GM23338 (cell line): ENCODE measurements at regions not wholly inside any gene's neighbourhood (a gene's known extent, or its start where the extent isn't known, plus 50 kb on each side); places are given as distances from the start of the nearest gene placed in this dataset.

Experiments
- ATAC-seq: fragments of 200-7000 bp; cut with Tn5 transposase; 3 replicates; pipeline ENCODE4 v1.9.1; 2020
- DNase-seq: peaks from one replicate; pipeline ENCODE4 v3.0.0-alpha.2; 2015; ENCODE audit warnings: low spot score
- H2AFZ ChIP-seq: fragments of 200-600 bp; sonication (generic); 2 replicates; pipeline ENCODE4 v1.8.0; 2016; ENCODE audit warnings: antibody characterized with exemption, mild to moderate bottlenecking, moderate library complexity
- H3F3A ChIP-seq: fragments of 200-600 bp; sonication (generic); replicated peaks from 2 replicates; pipeline ENCODE4 v1.8.0; 2017; ENCODE audit warnings: antibody characterized with exemption, mixed run types, low read depth
- H3K27ac ChIP-seq: fragments of 200-600 bp; sonication (generic); 2 replicates; pipeline ENCODE4 v1.6.1; 2016; ENCODE audit warnings: low read depth
- H3K27me3 ChIP-seq: fragments of 200-600 bp; sonication (generic); 2 replicates; pipeline ENCODE4 v1.8.0; 2016; ENCODE audit warnings: mild to moderate bottlenecking, mixed run types, moderate library complexity; ENCODE audit not compliant: insufficient read depth
- H3K36me3 ChIP-seq: fragments of 200-600 bp; sonication (generic); 2 replicates; pipeline ENCODE4 v1.8.0; 2016; ENCODE audit warnings: mild to moderate bottlenecking; ENCODE audit not compliant: insufficient read depth
- H3K4me1 ChIP-seq: fragments of 200-600 bp; sonication (generic); 2 replicates; pipeline ENCODE4 v1.8.0; 2016; ENCODE audit warnings: mild to moderate bottlenecking, moderate library complexity; ENCODE audit not compliant: insufficient read depth
- H3K4me2 ChIP-seq: fragments of 200-600 bp; sonication (generic); 2 replicates; pipeline ENCODE4 v1.7.1; 2017; ENCODE audit warnings: mixed run types
- H3K4me3 ChIP-seq: fragments of 200-600 bp; sonication (generic); 2 replicates; pipeline ENCODE4 v1.6.1; 2016; ENCODE audit warnings: mixed run types
- H3K79me2 ChIP-seq: fragments of 200-600 bp; sonication (generic); replicated peaks from 2 replicates; pipeline ENCODE4 v1.8.0; 2017; ENCODE audit warnings: mild to moderate bottlenecking; ENCODE audit not compliant: insufficient read depth
- H3K9me2 ChIP-seq: fragments of 200-600 bp; sonication (generic); 2 replicates; pipeline ENCODE4 v1.8.0; 2017; ENCODE audit not compliant: insufficient read depth
- H4K20me1 ChIP-seq: fragments of 200-600 bp; sonication (generic); replicated peaks from 2 replicates; pipeline ENCODE4 v1.8.0; 2017; ENCODE audit warnings: mild to moderate bottlenecking; ENCODE audit not compliant: insufficient read depth
- H3K27ac Mint-ChIP-seq: 2 replicates; pipeline ENCODE4 v1.8.0; 2020; ENCODE audit warnings: inconsistent platforms, mild to moderate bottlenecking, moderate library complexity, mixed read lengths
- H3K27me3 Mint-ChIP-seq: 3 replicates; pipeline ENCODE4 v1.8.0; 2022; ENCODE audit warnings: low read depth, mild to moderate bottlenecking, moderate library complexity, mixed read lengths, inconsistent platforms; ENCODE audit not compliant: insufficient read depth, poor library complexity
- H3K36me3 Mint-ChIP-seq: 3 replicates; pipeline ENCODE4 v1.8.0; 2021; ENCODE audit warnings: low read depth, mild to moderate bottlenecking, inconsistent platforms, moderate library complexity, mixed read lengths
- H3K4me1 Mint-ChIP-seq: 3 replicates; pipeline ENCODE4 v1.8.0; 2020; ENCODE audit warnings: mild to moderate bottlenecking, inconsistent platforms, mixed read lengths
- H3K4me3 Mint-ChIP-seq: 3 replicates; pipeline ENCODE4 v1.8.0; 2021; ENCODE audit warnings: moderate library complexity, mild to moderate bottlenecking, inconsistent platforms, mixed read lengths
- H3K9me3 Mint-ChIP-seq: 3 replicates; pipeline ENCODE4 v1.8.0; 2020; ENCODE audit warnings: moderate library complexity, mild to moderate bottlenecking, inconsistent platforms, mixed read lengths
- CREB1 ChIP-seq: fragments of 250-450 bp; sonication (Bioruptor Pico); IDR thresholded peaks from 2 replicates; pipeline ENCODE4 v1.5.0; 2020; ENCODE audit warnings: low read depth, mild to moderate bottlenecking, moderate library complexity
- CTCF ChIP-seq, 2 experiments: fragments of 200-600 bp in 1 of 2; sonication (generic) in 1 of 2; conservative IDR thresholded peaks; 2 replicates each; pipeline versions ENCODE4 v1.5.1 to v1.6.1; 2016 to 2017; ENCODE audit warnings: antibody characterized with exemption in 2 of 2, low read depth in 2 of 2, mild to moderate bottlenecking in 2 of 2, moderate library complexity in 1 of 2
- ETS1 ChIP-seq: IDR thresholded peaks from 2 replicates; pipeline ENCODE4 v1.6.1; 2016; ENCODE audit warnings: antibody characterized with exemption
- EZH2 ChIP-seq: fragments of 200-600 bp; sonication (generic); IDR thresholded peaks from one replicate; pipeline ENCODE4 v1.8.0; 2017; ENCODE audit warnings: antibody characterized with exemption, mild to moderate bottlenecking, low read depth; ENCODE audit not compliant: unreplicated experiment
- STAT1 ChIP-seq: IDR thresholded peaks from one replicate; pipeline ENCODE4 v1.6.1; 2016; ENCODE audit warnings: antibody characterized with exemption; ENCODE audit not compliant: unreplicated experiment
- TF ChIP-seq, protein P1 (sequence below): IDR thresholded peaks from one replicate; pipeline ENCODE4 v1.6.1; 2018; ENCODE audit warnings: antibody characterized with exemption; ENCODE audit not compliant: unreplicated experiment

GRCh38 chr10:55704950-55705349 is 656.1 kb downstream of the ZWINT start (continued):
- TF ChIP-seq, protein P1, sequence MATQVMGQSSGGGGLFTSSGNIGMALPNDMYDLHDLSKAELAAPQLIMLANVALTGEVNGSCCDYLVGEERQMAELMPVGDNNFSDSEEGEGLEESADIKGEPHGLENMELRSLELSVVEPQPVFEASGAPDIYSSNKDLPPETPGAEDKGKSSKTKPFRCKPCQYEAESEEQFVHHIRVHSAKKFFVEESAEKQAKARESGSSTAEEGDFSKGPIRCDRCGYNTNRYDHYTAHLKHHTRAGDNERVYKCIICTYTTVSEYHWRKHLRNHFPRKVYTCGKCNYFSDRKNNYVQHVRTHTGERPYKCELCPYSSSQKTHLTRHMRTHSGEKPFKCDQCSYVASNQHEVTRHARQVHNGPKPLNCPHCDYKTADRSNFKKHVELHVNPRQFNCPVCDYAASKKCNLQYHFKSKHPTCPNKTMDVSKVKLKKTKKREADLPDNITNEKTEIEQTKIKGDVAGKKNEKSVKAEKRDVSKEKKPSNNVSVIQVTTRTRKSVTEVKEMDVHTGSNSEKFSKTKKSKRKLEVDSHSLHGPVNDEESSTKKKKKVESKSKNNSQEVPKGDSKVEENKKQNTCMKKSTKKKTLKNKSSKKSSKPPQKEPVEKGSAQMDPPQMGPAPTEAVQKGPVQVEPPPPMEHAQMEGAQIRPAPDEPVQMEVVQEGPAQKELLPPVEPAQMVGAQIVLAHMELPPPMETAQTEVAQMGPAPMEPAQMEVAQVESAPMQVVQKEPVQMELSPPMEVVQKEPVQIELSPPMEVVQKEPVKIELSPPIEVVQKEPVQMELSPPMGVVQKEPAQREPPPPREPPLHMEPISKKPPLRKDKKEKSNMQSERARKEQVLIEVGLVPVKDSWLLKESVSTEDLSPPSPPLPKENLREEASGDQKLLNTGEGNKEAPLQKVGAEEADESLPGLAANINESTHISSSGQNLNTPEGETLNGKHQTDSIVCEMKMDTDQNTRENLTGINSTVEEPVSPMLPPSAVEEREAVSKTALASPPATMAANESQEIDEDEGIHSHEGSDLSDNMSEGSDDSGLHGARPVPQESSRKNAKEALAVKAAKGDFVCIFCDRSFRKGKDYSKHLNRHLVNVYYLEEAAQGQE, result no peak

DNA sequence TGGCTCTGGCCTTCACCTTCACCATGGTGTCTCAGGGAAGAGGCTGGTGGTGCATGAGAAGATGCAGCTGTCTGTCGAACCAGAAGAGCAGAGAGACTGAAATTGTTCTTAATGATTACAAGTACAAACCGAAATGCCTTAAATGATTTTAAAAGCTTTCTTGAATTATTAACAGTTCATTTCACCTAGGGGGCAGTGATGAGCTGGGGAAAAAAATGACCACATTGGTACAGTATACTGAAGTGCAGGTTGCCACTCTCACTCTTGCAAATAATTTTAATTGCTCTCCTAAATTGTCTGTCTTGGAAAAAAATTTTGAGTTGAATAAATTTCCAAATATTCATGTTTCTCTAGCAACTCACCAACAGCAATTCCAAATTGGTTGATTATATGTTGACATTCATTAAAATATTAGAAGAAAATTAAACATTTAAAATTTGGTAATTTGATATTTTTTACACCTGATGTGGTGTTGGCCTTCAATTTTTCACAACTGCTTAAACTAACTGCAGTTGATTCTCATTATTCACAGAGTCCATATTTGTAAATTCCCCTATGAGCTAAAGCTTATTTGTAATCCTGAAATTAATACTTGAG is 692.6 kb downstream of the ZWINT start:
- DNase-seq (peak; percentile 77), ATAC-seq (peak; percentile 63)
- Histone ChIP-seq H3K4me3 (no peak overlapping the region), H3F3A (no peaks in the 10 kb centered on the region), H2AFZ (no peak overlapping the region), H3K4me2 (no peak overlapping the region), H3K27ac (no peak overlapping the region), H3K79me2 (no peaks in the 10 kb centered on the region), H3K27me3 (no peaks in the 10 kb centered on the region), H3K36me3 (no peaks in the 10 kb centered on the region), H4K20me1 (no peaks in the 10 kb centered on the region), H3K9me2 (no peaks in the 10 kb centered on the region), H3K4me1 (no peaks in the 10 kb centered on the region)
- no peak overlapping the region for H3K27ac Mint-ChIP-seq
- H3K36me3 Mint-ChIP-seq, result no peaks in the 10 kb centered on the region
- H3K9me3 Mint-ChIP-seq, result no peaks in the 10 kb centered on the region
- TF ChIP-seq, protein P1, result no peak
- TF ChIP-seq CTCF (conservative IDR thresholded peaks at IDR 0.05; ENCODE audit: low read depth in 2 of 2), result peak; percentile 60 to 77
- H3K4me3 Mint-ChIP-seq, result no peak overlapping the region
- no peaks in the 10 kb centered on the region for H3K4me1 Mint-ChIP-seq
- H3K27me3 Mint-ChIP-seq, result peaks cover 2% of the 10 kb centered on the region

GRCh38 chr10:55653531-55653930 is 707.5 kb downstream of the ZWINT start:
- Histone ChIP-seq H3F3A (no peaks in the 10 kb centered on the region), H3K79me2 (no peaks in the 10 kb centered on the region), H2AFZ (no peak overlapping the region), H3K9me2 (no peaks in the 10 kb centered on the region), H3K4me2 (no peak overlapping the region), H3K4me1 (no peaks in the 10 kb centered on the region), H3K27ac (no peak overlapping the region), H4K20me1 (no peaks in the 10 kb centered on the region), H3K4me3 (no peak overlapping the region), H3K27me3 (no peaks in the 10 kb centered on the region), H3K36me3 (no peaks in the 10 kb centered on the region)
- Mint-ChIP-seq H3K27ac (no peak overlapping the region), H3K27me3 (no peaks in the 10 kb centered on the region), H3K36me3 (no peaks in the 10 kb centered on the region), H3K4me1 (no peaks in the 10 kb centered on the region), H3K4me3 (no peak overlapping the region), H3K9me3 (no peaks in the 10 kb centered on the region)
- DNase-seq (no peak), ATAC-seq (no peak)
- TF ChIP-seq EZH2, result no peak
- TF ChIP-seq CREB1 (CRISPR knock-in tag), result no peak
- TF ChIP-seq ETS1, result no peak
- no peak for TF ChIP-seq STAT1
